HL-60/S4 treated with phorbol 12-myristate 13-acetate at 8.2 ng/mL for 4 days and 3 days (cell line): ENCODE measurements at regions not wholly inside any gene's neighbourhood (a gene's known extent, or its start where the extent isn't known, plus 50 kb on each side); places are given as distances from the start of the nearest gene placed in this dataset.

ENCODE experiments used
- in situ Hi-C: fragments of 300-500 bp; cut with MboI; formaldehyde crosslinking; loops from 2 replicates; pipeline ENCODE4 v1.15.0; 2022; ENCODE audit warnings: low sequenced_read_pairs

DNA sequence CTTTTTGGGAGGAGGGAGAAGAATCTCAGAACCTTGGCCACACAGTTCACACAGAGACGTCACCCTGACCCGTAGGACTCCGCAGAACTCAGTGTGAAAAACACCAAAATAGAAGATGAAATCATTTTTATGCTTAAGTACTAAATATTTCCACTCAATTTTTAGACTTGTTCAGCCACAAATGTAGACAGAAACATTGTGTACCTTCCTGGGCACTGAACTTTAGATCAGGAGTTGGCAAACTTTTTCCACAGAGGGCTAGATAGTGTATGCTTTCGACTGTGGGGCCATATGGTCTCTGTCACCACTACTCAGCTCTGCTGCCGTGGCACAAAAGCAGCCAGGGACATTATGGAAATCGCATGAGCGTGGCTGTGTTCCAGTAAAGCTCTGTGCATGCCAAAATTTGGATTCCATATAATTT lies 61.8 kb upstream of the STOX2 start:
- in situ Hi-C loops: loop anchor here (25.0 kb wide), 1 partner anchor 744 kb away; no protein-coding TSS in a partner anchor

- in situ Hi-C loops: loop anchor here (25.0 kb wide), 1 partner anchor 740 kb away; no protein-coding TSS in a partner anchor
Observed at GRCh38 chr4:183846951-183847350, 58.2 kb upstream of the STOX2 start.

DNA sequence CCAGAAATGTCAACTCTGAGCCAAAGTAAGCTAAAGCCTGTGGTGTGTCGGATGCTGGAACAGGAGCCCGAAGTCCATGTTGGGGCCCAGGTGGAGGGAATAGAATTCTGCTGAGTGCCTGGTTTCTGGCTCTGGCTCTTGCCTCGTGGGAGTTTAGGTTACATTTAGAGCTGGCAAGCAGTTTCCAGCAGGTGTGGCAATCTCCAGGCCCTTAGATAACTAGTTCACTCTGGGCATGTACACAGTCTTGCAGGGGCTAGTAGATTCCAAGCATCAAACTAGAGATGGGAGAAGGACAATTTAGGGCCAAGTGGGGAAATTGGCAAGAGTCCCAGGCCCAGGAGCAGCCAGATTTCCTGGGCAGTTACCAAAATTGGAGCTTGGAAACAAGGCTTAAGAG lies 56.3 kb upstream of the STOX2 start:
- in situ Hi-C loops: loop anchor here (25.0 kb wide), 1 partner anchor 738 kb away; no protein-coding TSS in a partner anchor

DNA sequence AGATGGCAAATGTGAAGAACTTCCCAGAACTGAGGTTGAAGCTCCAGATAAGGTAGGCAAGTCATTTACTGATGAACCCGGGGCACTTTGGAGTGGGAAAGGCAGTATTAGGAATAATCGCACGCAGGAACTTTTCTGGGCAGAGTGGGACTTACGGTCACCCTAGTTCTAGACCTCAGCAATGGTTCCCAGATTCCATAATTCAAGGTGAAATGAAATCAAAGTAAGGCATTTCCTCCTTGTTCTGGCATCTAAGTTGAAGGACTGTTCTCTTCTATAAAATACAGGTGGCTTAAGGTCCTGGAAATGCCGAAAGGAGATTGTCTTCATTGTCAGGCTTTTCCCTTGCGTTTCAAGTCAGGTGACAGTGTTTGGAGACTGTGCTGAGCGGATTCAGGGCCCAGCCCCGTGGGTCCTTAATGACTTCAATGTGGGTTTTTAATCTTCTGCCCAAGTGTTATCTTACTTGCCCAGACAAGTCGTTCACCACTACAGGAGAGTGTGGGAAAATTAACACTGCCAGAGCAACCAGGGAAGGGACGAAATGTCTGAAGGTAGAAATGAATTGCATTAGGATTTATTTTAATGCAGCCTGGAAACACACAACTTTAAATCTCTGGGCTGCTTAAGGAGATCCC lies 52.1 kb upstream of the STOX2 start:
- in situ Hi-C loops: no loop called here

DNA sequence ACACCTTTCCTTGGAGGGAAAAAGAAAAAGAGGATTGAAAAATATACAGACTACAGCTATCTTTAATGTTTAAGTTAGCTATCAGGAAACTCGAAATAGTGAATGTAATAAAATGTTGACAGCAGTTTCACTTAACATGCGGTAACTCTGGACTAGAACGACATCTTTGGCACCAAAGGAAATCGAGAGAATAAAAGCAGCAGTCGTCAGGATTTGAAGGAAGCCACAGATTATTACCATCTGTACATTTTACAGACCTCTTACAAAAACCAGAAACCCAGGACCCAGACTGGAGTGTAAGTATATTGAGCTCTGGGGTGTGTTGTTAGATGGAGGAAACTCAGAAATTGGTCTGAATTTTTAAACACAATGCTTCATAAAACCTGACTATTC lies 51.6 kb upstream of the STOX2 start:
- in situ Hi-C loops: no loop called here
